ENCODE measurements at regions not wholly inside any gene's neighbourhood (a gene's known extent, or its start where the extent isn't known, plus 50 kb on each side); places are given as distances from the start of the nearest gene placed in this dataset.

DNA sequence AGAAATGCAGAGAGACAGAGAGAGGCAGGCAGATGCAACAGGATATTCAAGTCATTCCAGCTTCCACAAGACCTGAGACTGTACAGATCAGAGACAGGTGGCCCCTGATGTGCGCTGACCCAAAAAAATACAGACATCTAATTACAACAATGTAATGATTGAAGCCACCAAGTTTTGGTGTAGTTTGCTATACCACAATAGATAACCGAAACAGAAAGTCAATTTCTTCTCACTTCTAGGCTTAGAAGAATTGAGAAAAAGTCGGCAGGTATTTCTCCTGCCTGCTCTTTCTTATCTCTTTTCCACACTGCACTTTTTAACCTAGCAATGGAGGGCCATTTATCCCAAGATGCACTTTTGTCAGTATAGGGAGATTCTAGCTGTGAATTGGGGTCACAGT lies 949.2 kb downstream of the CDH11 start:
- Histone ChIP-seq H3K4me1 (ENCODE audit: control insufficient read depth, insufficient read depth, low read length) (no peaks in the 10 kb centered on the region), H3K27me3 (ENCODE audit: control insufficient read depth, insufficient read depth, low read length) (no peaks in the 10 kb centered on the region), H3K9me3 (replicated peaks; ENCODE audit: low read length) (peaks cover 3% of the 10 kb centered on the region), H3K4me2 (ENCODE audit: low read length) (no peak overlapping the region), H3K4me3 (ENCODE audit: low read length) (no peak overlapping the region), H3K36me3 (ENCODE audit: insufficient read depth, low read length) (no peaks in the 10 kb centered on the region), H3K9ac (ENCODE audit: low read depth, low read length) (no peak overlapping the region)

DNA sequence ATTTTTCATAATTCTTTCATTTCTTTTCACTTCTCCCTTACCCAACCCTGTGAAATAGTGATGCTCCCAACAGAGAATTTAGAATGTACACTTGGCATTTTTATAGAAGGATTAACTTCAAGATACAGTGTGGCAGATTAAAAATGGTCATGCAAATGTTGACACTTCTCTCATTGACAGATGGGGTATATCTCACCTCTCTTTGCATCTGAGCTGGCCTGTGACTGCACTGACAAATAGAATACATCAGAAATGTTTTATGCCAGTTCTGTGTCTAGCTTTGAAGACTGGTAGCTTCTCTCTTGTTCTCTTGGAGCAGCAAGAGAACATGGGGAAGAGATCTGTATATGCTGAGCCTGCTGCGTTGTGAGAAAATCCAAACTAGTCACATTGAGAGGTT lies 949.6 kb downstream of the CDH11 start:
- no peaks in the 10 kb centered on the region for H3K4me1 ChIP-seq (ENCODE audit: control insufficient read depth, insufficient read depth, low read length)
- no peak overlapping the region for H3K4me3 ChIP-seq (ENCODE audit: low read length)
- no peaks in the 10 kb centered on the region for H3K36me3 ChIP-seq (ENCODE audit: insufficient read depth, low read length)
- H3K4me2 ChIP-seq (ENCODE audit: low read length), result no peak overlapping the region
- peaks cover 1% of the 10 kb centered on the region for H3K9me3 ChIP-seq (replicated peaks; ENCODE audit: low read length)
- H3K27me3 ChIP-seq (ENCODE audit: control insufficient read depth, insufficient read depth, low read length), result no peaks in the 10 kb centered on the region
- no peak overlapping the region for H3K9ac ChIP-seq (ENCODE audit: low read depth, low read length)

DNA sequence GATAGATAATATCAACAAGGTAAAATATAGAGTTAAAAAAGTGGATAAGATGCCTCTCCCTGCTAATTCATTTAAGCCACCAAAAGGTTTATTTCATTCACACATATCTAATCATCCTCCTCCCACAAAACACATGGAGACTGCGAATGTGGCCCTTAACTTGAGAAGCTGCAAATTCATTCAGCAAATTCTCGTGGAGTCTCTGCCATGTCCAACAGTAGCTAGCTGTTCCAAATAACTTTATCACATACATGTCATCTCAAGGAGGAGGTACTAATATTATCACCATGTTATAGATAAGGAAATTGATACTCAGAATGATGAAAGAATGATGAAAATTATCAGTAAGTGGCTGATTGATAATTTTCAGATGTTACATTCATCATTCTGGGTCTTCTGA lies 950.2 kb downstream of the CDH11 start:
- Histone ChIP-seq H3K9ac (ENCODE audit: low read depth, low read length) (no peak overlapping the region), H3K4me1 (ENCODE audit: control insufficient read depth, insufficient read depth, low read length) (no peaks in the 10 kb centered on the region), H3K36me3 (ENCODE audit: insufficient read depth, low read length) (no peaks in the 10 kb centered on the region), H3K4me3 (ENCODE audit: low read length) (no peak overlapping the region), H3K4me2 (ENCODE audit: low read length) (no peak overlapping the region), H3K9me3 (replicated peaks; ENCODE audit: low read length) (no peaks in the 10 kb centered on the region), H3K27me3 (ENCODE audit: control insufficient read depth, insufficient read depth, low read length) (no peaks in the 10 kb centered on the region)

DNA sequence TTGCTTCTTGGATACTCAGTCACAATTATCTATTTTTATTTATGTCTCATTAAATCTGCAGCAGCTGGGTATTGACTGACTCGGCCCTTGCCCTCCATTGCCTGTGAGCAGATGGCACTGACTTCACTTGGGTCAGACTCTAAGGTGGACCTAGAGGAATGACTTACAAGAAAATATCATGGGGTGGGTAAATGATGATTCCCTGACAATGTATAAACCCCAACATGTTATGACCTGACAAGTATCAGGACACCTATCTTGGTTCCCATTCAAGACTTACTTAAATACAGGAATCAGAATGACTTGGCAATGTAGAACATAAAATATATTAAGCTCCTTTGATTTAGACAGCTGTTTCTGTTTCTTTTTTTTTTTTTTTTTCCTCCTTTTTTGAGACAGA lies 953.5 kb downstream of the CDH11 start:
- Histone ChIP-seq H3K9ac (ENCODE audit: low read depth, low read length) (no peak overlapping the region), H3K4me1 (ENCODE audit: control insufficient read depth, insufficient read depth, low read length) (no peaks in the 10 kb centered on the region), H3K27me3 (ENCODE audit: control insufficient read depth, insufficient read depth, low read length) (no peaks in the 10 kb centered on the region), H3K9me3 (replicated peaks; ENCODE audit: low read length) (no peaks in the 10 kb centered on the region), H3K36me3 (ENCODE audit: insufficient read depth, low read length) (no peaks in the 10 kb centered on the region), H3K4me2 (ENCODE audit: low read length) (no peak overlapping the region), H3K4me3 (ENCODE audit: low read length) (no peak overlapping the region)

DNA sequence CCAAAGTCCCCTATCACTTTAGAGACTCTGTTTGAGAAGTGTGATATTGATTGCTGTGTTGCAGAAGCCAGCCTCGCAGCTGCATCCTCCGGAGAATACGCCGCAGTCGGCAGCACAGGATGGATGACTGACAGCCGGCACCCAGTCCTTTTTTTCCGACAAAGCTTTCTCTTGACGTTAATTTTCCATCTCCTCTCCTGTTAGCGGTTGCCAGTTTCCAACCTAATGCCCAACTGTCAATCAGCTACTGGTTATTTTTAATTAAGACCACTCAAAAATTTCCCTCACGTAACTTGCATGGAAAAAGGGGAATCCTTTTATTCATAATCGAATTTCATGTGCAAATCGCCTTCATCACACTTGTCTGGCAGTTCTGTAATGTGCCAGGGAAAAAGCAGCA lies 953.9 kb downstream of the CDH11 start:
- Histone ChIP-seq H3K9me3 (replicated peaks; ENCODE audit: low read length) (no peaks in the 10 kb centered on the region), H3K4me2 (ENCODE audit: low read length) (peak overlapping the region; percentile 63), H3K4me1 (ENCODE audit: control insufficient read depth, insufficient read depth, low read length) (no peaks in the 10 kb centered on the region), H3K4me3 (ENCODE audit: low read length) (no peak overlapping the region), H3K36me3 (ENCODE audit: insufficient read depth, low read length) (no peaks in the 10 kb centered on the region), H3K9ac (ENCODE audit: low read depth, low read length) (no peak overlapping the region), H3K27me3 (ENCODE audit: control insufficient read depth, insufficient read depth, low read length) (no peaks in the 10 kb centered on the region)

DNA sequence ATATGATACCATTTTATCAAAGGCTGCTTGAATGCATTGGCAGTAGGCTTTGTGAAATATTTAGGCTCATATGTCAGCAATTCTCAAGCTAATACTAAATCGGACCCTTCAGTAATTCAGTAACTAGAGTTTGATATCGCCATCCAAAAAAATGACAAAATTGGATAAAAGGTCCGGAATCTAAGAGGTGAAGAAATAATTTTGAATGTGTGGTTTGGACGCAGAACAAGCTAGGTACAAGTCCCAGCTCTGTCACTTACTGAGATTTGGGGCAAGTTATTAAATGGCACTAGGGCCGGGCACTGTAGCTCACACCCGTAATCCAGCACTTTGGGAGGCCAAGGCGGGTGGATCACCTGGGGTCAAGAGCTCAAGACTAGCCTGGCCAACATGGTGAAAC lies 956.5 kb downstream of the CDH11 start:
- no peak overlapping the region for H3K4me3 ChIP-seq (ENCODE audit: low read length)
- no peak overlapping the region for H3K9ac ChIP-seq (ENCODE audit: low read depth, low read length)

DNA sequence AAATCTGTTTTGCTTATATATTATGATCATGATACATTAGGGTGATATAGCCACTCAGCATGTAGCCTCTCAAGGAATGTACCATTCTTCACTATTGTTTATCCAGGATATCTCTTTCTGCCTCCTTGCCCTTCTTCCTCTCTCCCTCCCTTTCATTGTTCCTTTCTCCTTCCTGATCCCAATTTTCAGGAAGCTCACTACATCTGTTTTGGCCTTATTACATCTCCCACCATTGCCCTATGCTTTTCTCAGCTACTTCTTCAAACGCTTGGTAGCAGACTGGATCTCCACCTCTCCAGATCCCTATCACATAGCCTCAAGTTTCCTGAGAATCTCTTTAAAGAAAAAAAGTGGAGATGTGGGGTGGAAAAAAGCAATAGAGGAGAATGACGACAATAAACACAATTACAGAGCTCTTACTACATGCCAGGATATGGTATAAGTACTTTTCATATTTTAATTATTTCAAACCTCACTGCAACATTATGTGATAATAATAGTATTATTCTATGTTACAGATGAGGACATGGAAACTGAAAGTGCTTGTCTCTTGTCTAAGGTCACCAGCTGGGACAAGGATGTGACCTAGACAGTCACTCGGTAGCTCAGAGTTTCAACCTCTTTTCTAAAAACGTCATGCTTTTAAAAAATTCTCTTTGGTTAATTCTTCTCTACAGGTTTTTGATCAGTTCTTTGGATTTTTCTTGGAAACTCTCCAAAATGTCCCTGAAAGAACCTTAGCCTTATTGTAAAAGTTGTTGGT lies 959.1 kb downstream of the CDH11 start:
- Histone ChIP-seq H3K9me3 (replicated peaks; ENCODE audit: low read length) (no peaks in the 10 kb centered on the region), H3K27me3 (ENCODE audit: control insufficient read depth, insufficient read depth, low read length) (no peaks in the 10 kb centered on the region), H3K4me3 (ENCODE audit: low read length) (no peak overlapping the region), H3K4me1 (ENCODE audit: control insufficient read depth, insufficient read depth, low read length) (peaks cover 18% of the 10 kb centered on the region), H3K36me3 (ENCODE audit: insufficient read depth, low read length) (no peaks in the 10 kb centered on the region), H3K9ac (ENCODE audit: low read depth, low read length) (no peak overlapping the region), H3K4me2 (ENCODE audit: low read length) (no peak overlapping the region)

More for the DNA sequence above, 956.5 kb downstream of the CDH11 start:
- H3K4me1 ChIP-seq (ENCODE audit: control insufficient read depth, insufficient read depth, low read length), result peaks cover 12% of the 10 kb centered on the region
- no peaks in the 10 kb centered on the region for H3K27me3 ChIP-seq (ENCODE audit: control insufficient read depth, insufficient read depth, low read length)
- H3K9me3 ChIP-seq (replicated peaks; ENCODE audit: low read length), result no peaks in the 10 kb centered on the region
- no peaks in the 10 kb centered on the region for H3K36me3 ChIP-seq (ENCODE audit: insufficient read depth, low read length)
- no peak overlapping the region for H3K4me2 ChIP-seq (ENCODE audit: low read length)

DNA sequence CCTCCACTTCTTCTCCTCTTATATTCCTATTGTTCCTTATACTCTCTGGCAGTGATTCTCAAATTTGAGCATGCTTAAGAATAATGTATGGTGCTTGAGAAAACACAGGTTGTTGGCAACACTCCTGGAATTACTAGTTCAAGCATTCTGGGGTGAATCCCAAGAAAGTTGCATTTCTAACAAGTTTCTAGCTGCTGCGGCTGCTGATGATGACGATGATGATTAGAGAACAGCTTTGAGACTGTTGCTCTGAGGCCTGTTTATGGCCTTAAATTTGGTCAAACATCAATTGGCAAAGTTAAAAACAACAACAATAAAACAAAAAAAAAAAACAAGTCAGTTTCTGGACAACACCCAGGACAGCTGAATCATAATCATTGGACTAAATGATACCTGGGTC lies 961.9 kb downstream of the CDH11 start:
- Histone ChIP-seq H3K4me1 (ENCODE audit: control insufficient read depth, insufficient read depth, low read length) (peaks cover 18% of the 10 kb centered on the region), H3K9ac (ENCODE audit: low read depth, low read length) (no peak overlapping the region), H3K4me3 (ENCODE audit: low read length) (no peak overlapping the region), H3K27me3 (ENCODE audit: control insufficient read depth, insufficient read depth, low read length) (no peaks in the 10 kb centered on the region), H3K9me3 (replicated peaks; ENCODE audit: low read length) (no peaks in the 10 kb centered on the region), H3K4me2 (ENCODE audit: low read length) (no peak overlapping the region), H3K36me3 (ENCODE audit: insufficient read depth, low read length) (no peaks in the 10 kb centered on the region)

DNA sequence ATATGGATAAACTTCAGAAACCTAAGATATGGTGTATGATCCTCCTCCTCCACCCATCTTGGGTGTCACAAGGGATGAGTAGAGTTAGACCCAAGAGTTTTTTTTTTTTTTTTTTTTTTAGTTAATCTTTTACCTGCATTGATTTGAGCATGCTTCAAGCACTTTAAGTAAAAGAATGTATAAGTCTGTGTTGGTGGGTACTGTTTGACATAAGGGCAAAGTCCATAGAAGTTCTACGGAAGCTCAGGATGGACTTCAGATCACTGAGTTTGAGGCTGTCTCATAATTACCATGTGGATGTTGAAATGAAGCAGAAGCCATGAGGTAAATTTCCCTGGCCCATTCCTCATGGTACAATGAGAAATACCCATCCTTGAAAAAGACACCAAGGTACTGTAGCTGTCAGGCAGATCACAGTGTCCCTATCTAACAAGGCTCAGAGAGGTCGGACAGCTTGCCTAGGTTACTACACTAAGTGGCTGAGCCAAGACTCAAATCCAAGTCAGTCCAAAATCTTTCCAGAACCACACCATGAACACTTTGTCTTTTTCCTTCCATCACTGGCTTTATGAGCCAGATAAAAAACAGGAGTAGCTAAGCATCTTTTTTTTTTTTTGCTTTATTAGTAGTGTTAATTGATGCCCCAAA lies 962.8 kb downstream of the CDH11 start:
- H3K4me2 ChIP-seq (ENCODE audit: low read length), result no peak overlapping the region
- no peaks in the 10 kb centered on the region for H3K36me3 ChIP-seq (ENCODE audit: insufficient read depth, low read length)
- peaks cover 18% of the 10 kb centered on the region for H3K4me1 ChIP-seq (ENCODE audit: control insufficient read depth, insufficient read depth, low read length)
- no peaks in the 10 kb centered on the region for H3K9me3 ChIP-seq (replicated peaks; ENCODE audit: low read length)
- no peaks in the 10 kb centered on the region for H3K27me3 ChIP-seq (ENCODE audit: control insufficient read depth, insufficient read depth, low read length)
- no peak overlapping the region for H3K4me3 ChIP-seq (ENCODE audit: low read length)
- H3K9ac ChIP-seq (ENCODE audit: low read depth, low read length), result no peak overlapping the region

DNA sequence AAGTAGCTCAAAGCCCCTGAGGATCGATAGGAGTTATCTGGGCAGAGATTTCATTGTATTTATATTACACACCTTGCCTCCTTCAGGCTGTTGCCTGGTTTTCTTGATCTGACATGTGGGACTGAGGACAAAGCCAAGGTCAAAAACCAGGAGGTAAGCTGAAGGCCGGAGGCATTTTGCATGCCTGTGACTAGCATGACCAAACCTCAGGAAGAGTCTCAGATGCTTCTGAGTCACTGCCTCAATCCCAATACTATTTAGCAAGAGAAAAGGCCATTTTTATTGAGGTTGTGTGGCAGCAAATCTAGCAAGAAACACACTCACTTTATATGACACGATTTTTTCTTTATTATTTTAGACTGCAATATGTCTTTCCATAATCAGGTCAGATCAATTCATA lies 968.1 kb downstream of the CDH11 start:
- Histone ChIP-seq H3K4me3 (ENCODE audit: low read length) (no peak overlapping the region), H3K9ac (ENCODE audit: low read depth, low read length) (no peak overlapping the region), H3K36me3 (ENCODE audit: insufficient read depth, low read length) (no peaks in the 10 kb centered on the region), H3K4me2 (ENCODE audit: low read length) (no peak overlapping the region), H3K27me3 (ENCODE audit: control insufficient read depth, insufficient read depth, low read length) (no peaks in the 10 kb centered on the region), H3K9me3 (replicated peaks; ENCODE audit: low read length) (no peaks in the 10 kb centered on the region), H3K4me1 (ENCODE audit: control insufficient read depth, insufficient read depth, low read length) (peaks cover 3% of the 10 kb centered on the region)

DNA sequence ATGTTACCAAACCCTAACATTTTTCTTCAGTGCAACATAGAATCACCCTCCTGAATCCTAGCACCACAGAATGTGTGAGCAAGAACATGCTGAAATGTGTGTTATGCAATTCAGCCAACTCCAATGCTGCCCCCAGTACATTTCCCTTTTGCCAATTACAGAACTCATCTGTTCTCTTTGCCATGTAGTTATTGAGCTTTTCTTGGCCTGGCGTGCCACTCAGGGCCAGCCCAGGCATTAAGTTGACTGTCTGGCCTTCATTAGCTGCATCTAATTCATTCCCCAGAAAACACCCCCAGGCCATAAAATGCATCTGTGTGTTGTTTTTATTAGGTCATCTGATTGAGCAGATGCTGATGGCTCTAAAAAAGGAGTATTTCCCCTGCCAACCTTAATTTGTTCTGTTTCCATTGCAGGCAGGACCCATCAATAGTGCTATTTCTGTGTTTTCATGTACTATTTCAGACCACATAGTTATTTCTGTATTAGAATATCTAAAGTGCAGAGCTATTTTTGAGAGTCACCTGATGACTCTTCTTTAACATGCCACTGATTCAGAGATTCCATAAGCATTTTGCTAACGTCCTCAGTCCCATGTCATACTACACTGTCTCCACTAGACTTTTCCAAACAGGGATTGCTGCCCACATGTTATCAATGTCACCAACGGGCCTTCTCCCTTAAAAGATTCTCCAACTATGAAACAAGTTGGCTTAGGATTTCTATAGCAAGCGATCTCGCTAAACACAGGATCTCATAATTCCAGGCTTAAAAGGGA lies 969.7 kb downstream of the CDH11 start:
- Histone ChIP-seq H3K4me2 (ENCODE audit: low read length) (no peak overlapping the region), H3K27me3 (ENCODE audit: control insufficient read depth, insufficient read depth, low read length) (no peaks in the 10 kb centered on the region), H3K9ac (ENCODE audit: low read depth, low read length) (no peak overlapping the region), H3K36me3 (ENCODE audit: insufficient read depth, low read length) (no peaks in the 10 kb centered on the region), H3K9me3 (replicated peaks; ENCODE audit: low read length) (no peaks in the 10 kb centered on the region), H3K4me1 (ENCODE audit: control insufficient read depth, insufficient read depth, low read length) (peaks cover 3% of the 10 kb centered on the region), H3K4me3 (ENCODE audit: low read length) (no peak overlapping the region)
